GM15510 (cell line): ENCODE measurements at regions not wholly inside any gene's neighbourhood (a gene's known extent, or its start where the extent isn't known, plus 50 kb on each side); places are given as distances from the start of the nearest gene placed in this dataset.

ENCODE experiments used
- POLR2A ChIP-seq: IDR thresholded peaks from 3 replicates; pipeline ENCODE4 v1.6.1; 2011; ENCODE audit warnings: borderline replicate concordance; ENCODE audit not compliant: insufficient read length; ENCODE audit errors: extremely low read depth

GRCh38 chr11:116504541-116505297 is 268.1 kb downstream of the BUD13 start:
- TF ChIP-seq POLR2A: no peak

- TF ChIP-seq POLR2A: no peak
Observed at GRCh38 chr11:116503216-116504160, 269.3 kb downstream of the BUD13 start.

DNA sequence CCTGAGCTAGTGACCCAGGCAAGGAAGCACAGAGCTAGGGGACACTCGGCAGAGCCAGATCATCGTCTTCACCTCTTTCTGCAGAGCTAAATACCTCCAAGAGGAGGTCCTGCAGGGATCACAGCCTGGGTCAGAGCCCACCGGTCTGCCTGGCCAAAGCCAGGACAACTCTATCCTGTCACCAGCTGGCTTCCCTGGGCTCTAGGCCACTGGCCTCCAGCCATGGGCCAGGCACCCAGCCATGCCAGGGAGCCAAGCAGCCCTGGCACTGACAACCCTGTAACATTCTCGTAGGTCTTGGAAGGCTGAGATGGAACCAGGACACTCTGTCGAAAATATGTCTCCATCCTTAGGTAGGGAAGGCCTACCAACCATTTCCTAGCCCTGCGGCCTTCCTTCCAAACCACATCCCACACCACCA is 270.1 kb downstream of the BUD13 start:
- no peak for TF ChIP-seq POLR2A

DNA sequence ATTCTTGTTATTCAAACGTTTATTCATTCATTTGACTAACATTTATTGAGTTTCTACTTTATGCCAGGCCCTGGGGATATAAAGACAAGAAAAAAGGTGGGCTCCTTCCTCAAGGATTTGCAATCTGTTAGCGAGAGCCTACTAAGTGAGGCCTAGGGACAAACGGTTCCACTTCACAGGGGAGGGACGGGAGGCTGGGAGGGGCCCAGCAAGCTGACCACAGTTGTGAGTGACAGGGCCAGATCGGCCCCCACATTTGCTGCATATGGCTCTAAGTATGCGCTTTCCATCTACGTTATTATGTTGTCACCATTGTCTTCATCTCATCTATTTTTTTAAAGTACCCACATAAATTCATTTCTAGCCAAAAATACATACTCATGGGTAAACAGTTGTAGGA is 271.1 kb downstream of the BUD13 start:
- no peak for TF ChIP-seq POLR2A

GRCh38 chr11:116500947-116501602 is 271.7 kb downstream of the BUD13 start:
- no peak for TF ChIP-seq POLR2A

DNA sequence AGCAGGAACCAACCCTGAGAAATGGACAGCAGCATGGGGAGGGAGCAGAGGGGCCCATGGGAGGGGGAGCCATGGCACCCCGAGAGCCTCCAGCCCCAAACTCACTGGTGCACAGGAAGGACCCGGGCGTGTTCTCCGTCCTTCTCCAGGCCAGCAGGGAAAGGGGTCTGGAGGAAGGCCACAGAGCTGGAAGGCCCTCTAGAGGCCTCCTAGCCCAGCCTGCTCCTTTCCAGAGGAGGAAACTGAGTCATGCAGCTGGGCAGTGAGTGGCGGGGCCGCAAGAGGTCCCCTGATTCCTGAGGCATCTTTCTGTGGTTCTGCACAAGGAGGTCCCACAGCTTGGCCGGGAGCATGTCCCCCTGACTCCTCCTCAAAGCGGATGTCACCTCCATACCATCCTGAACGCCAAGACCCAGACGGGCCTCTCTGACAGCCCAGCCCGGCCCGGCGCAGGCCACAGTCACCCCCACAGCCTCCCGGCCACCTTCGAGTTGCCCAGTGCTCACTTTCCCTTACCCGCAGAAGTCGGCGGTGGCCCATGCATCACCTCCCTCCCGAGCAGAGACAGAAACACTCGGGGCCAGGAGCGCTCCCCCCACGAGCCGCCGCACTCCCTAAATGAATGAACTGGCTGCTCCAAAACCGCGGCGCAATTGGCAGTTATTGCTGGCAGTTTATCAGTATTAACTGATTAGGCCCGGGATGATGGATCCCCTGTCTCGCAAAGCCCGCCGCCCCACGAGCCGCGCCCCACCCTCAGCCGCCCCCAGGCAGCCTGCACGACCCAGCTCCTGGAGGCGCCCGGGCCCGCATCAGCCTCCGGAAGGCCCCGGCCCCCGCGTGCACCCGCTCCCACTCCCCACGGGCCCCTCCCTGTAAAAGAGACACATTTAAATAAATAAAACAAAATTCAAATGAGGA is 272.5 kb downstream of the BUD13 start:
- no peak for TF ChIP-seq POLR2A

- TF ChIP-seq POLR2A: no peak
Observed at GRCh38 chr11:116499396-116500003, 273.3 kb downstream of the BUD13 start.

- TF ChIP-seq POLR2A: no peak
Observed at GRCh38 chr11:116498161-116498560, 274.6 kb downstream of the BUD13 start.

GRCh38 chr11:116492600-116492999 is 280.2 kb downstream of the BUD13 start:
- TF ChIP-seq POLR2A: no peak

GRCh38 chr11:116488836-116489389 is 283.9 kb downstream of the BUD13 start:
- TF ChIP-seq POLR2A: no peak

DNA sequence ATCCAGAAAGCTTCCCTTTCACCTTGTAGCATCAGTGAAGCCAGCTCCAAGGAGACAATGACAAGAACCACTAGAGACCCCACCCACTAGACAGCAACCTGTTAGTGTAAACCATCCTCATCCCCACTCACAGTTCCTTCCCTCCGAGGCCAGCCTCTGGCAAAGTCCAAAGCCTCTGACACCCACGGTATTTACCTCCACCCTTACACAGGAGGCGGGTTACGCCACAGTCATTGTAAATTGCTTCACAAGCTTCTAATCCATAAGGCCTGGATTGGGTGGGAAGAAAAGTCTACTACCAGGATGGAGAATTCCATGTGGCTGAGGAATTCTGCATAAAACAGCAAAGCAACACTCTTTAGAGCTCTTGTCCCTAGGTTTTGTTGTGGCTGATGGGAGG is 287.4 kb downstream of the BUD13 start:
- TF ChIP-seq POLR2A: no peak

- no peak for TF ChIP-seq POLR2A
Observed at GRCh38 chr11:116482716-116483115, 290.1 kb downstream of the BUD13 start.

DNA sequence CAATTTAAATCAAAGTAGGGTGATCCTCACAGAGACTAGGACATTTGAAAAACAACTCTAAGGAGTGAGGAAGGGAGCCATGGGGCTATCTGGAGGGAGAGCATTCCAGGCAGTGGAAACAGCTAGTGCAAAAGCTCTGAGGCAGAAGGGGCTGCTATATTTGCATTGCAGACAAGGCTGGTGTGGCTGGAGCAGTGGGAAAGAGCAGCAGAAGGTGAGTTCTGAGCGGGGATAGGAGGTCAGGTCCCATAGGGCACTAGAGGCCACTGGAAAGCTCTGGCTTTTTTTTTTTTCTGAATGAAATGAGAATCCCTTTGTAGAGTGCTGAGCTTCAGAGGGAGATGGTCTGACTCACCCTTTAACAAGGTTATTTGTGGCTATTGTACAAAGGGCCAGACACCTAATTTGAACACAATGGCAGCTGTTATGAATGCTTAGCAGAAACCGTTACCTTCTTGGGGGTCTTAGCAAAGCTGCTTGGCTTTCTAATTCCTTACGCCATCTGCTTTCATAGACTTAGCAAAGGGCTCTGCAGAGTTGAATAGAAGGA is 291.6 kb downstream of the BUD13 start:
- no peak for TF ChIP-seq POLR2A
